ENCODE measurements at regions not wholly inside any gene's neighbourhood (a gene's known extent, or its start where the extent isn't known, plus 50 kb on each side); places are given as distances from the start of the nearest gene placed in this dataset.

- no peak overlapping the region for H3K4me2 ChIP-seq (ENCODE audit: insufficient read depth, low read length)
- no peak for DNase-seq (ENCODE audit: insufficient read length, low spot score, missing footprints)
- H3K79me2 ChIP-seq (ENCODE audit: insufficient read depth, low read length) = no peaks in the 10 kb centered on the region
- TF ChIP-seq CTCF (IDR thresholded peaks at IDR 0.05; ENCODE audit: extremely low read depth, low read depth, low read length) = no peak
- no peak overlapping the region for H2AFZ ChIP-seq (ENCODE audit: low read length)
- no peak overlapping the region for H3K4me3 ChIP-seq (ENCODE audit: insufficient read depth, low read length)
- no peak overlapping the region for H3K27ac ChIP-seq (ENCODE audit: low read depth, low read length)
- H4K20me1 ChIP-seq (ENCODE audit: insufficient read depth, low read length) = no peaks in the 10 kb centered on the region
- H3K27me3 ChIP-seq (ENCODE audit: insufficient read depth, low read length) = no peaks in the 10 kb centered on the region
- H3K9me3 ChIP-seq (ENCODE audit: low read depth, low read length) = no peaks in the 10 kb centered on the region
- no peaks in the 10 kb centered on the region for H3K4me1 ChIP-seq (ENCODE audit: insufficient read depth, low read length)
- H3K36me3 ChIP-seq (ENCODE audit: insufficient read depth, low read length) = no peaks in the 10 kb centered on the region
Observed at GRCh38 chr5:120907953-120908352, 443.9 kb downstream of the PRR16 start.

- no peaks in the 10 kb centered on the region for H3K4me1 ChIP-seq (ENCODE audit: insufficient read depth, low read length)
- TF ChIP-seq CTCF (IDR thresholded peaks at IDR 0.05; ENCODE audit: extremely low read depth, low read depth, low read length) = no peak
Observed at GRCh38 chr5:120910629-120911028, 446.5 kb downstream of the PRR16 start.

GRCh38 chr5:120913396-120913795 is 449.3 kb downstream of the PRR16 start:
- H3K79me2 ChIP-seq (ENCODE audit: insufficient read depth, low read length) = no peaks in the 10 kb centered on the region
- DNase-seq (ENCODE audit: insufficient read length, low spot score, missing footprints) = no peak
- no peak overlapping the region for H3K4me3 ChIP-seq (ENCODE audit: insufficient read depth, low read length)
- no peak overlapping the region for H3K4me2 ChIP-seq (ENCODE audit: insufficient read depth, low read length)
- H3K27me3 ChIP-seq (ENCODE audit: insufficient read depth, low read length) = no peaks in the 10 kb centered on the region
- H3K9me3 ChIP-seq (ENCODE audit: low read depth, low read length) = no peaks in the 10 kb centered on the region
- H3K36me3 ChIP-seq (ENCODE audit: insufficient read depth, low read length) = no peaks in the 10 kb centered on the region
- no peak for TF ChIP-seq CTCF (IDR thresholded peaks at IDR 0.05; ENCODE audit: extremely low read depth, low read depth, low read length)
- no peak overlapping the region for H2AFZ ChIP-seq (ENCODE audit: low read length)
- no peaks in the 10 kb centered on the region for H4K20me1 ChIP-seq (ENCODE audit: insufficient read depth, low read length)
- no peaks in the 10 kb centered on the region for H3K4me1 ChIP-seq (ENCODE audit: insufficient read depth, low read length)
- H3K27ac ChIP-seq (ENCODE audit: low read depth, low read length) = no peak overlapping the region

More at GRCh38 chr5:120910629-120911028, 446.5 kb downstream of the PRR16 start:
- H2AFZ ChIP-seq (ENCODE audit: low read length) = no peak overlapping the region
- H3K36me3 ChIP-seq (ENCODE audit: insufficient read depth, low read length) = no peaks in the 10 kb centered on the region
- H4K20me1 ChIP-seq (ENCODE audit: insufficient read depth, low read length) = no peaks in the 10 kb centered on the region
- H3K27me3 ChIP-seq (ENCODE audit: insufficient read depth, low read length) = no peaks in the 10 kb centered on the region
- no peak for DNase-seq (ENCODE audit: insufficient read length, low spot score, missing footprints)
- H3K79me2 ChIP-seq (ENCODE audit: insufficient read depth, low read length) = no peaks in the 10 kb centered on the region
- H3K4me3 ChIP-seq (ENCODE audit: insufficient read depth, low read length) = no peak overlapping the region
- H3K27ac ChIP-seq (ENCODE audit: low read depth, low read length) = no peak overlapping the region
- H3K9me3 ChIP-seq (ENCODE audit: low read depth, low read length) = no peaks in the 10 kb centered on the region
- H3K4me2 ChIP-seq (ENCODE audit: insufficient read depth, low read length) = no peak overlapping the region

- Histone ChIP-seq H3K4me3 (ENCODE audit: insufficient read depth, low read length) (no peak overlapping the region), H2AFZ (ENCODE audit: low read length) (no peak overlapping the region), H3K4me1 (ENCODE audit: insufficient read depth, low read length) (no peaks in the 10 kb centered on the region), H3K4me2 (ENCODE audit: insufficient read depth, low read length) (no peak overlapping the region), H3K79me2 (ENCODE audit: insufficient read depth, low read length) (no peaks in the 10 kb centered on the region), H3K27ac (ENCODE audit: low read depth, low read length) (no peak overlapping the region), H3K36me3 (ENCODE audit: insufficient read depth, low read length) (no peaks in the 10 kb centered on the region), H3K9me3 (ENCODE audit: low read depth, low read length) (no peaks in the 10 kb centered on the region), H3K27me3 (ENCODE audit: insufficient read depth, low read length) (no peaks in the 10 kb centered on the region), H4K20me1 (ENCODE audit: insufficient read depth, low read length) (no peaks in the 10 kb centered on the region)
- TF ChIP-seq CTCF (IDR thresholded peaks at IDR 0.05; ENCODE audit: extremely low read depth, low read depth, low read length) = no peak
- no peak for DNase-seq (ENCODE audit: insufficient read length, low spot score, missing footprints)
Observed at GRCh38 chr5:120917214-120917758, 453.2 kb downstream of the PRR16 start.

Measured in osteoblast (primary cell).